Endothelial cell (in vitro differentiated cells): ENCODE measurements at regions not wholly inside any gene's neighbourhood (a gene's known extent, or its start where the extent isn't known, plus 50 kb on each side); places are given as distances from the start of the nearest gene placed in this dataset.

ENCODE experiments used
- DNase-seq: peaks from one replicate; pipeline ENCODE4 v3.0.0; 2021; ENCODE audit warnings: low spot score
- H3K27ac Mint-ChIP-seq: one replicate; pipeline ENCODE4 v1.8.0; 2021; ENCODE audit warnings: mixed read lengths, inconsistent platforms; ENCODE audit not compliant: unreplicated experiment
- H3K27me3 Mint-ChIP-seq: one replicate; pipeline ENCODE4 v1.8.0; 2021; ENCODE audit warnings: mild to moderate bottlenecking, moderate library complexity, mixed read lengths, inconsistent platforms; ENCODE audit not compliant: unreplicated experiment
- H3K36me3 Mint-ChIP-seq: one replicate; pipeline ENCODE4 v1.8.0; 2021; ENCODE audit warnings: mild to moderate bottlenecking, low read depth, mixed read lengths, inconsistent platforms; ENCODE audit not compliant: unreplicated experiment
- H3K4me1 Mint-ChIP-seq: one replicate; pipeline ENCODE4 v1.8.0; 2021; ENCODE audit warnings: mild to moderate bottlenecking, mixed read lengths, inconsistent platforms; ENCODE audit not compliant: unreplicated experiment
- H3K4me3 Mint-ChIP-seq: one replicate; pipeline ENCODE4 v1.8.0; 2021; ENCODE audit warnings: mild to moderate bottlenecking, mixed read lengths, inconsistent platforms; ENCODE audit not compliant: unreplicated experiment
- H3K9me3 Mint-ChIP-seq: one replicate; pipeline ENCODE4 v1.8.0; 2021; ENCODE audit warnings: mixed read lengths, inconsistent platforms; ENCODE audit not compliant: unreplicated experiment
- TF ChIP-seq, protein P1 (sequence below): fragments of 200-600 bp; sonication (generic); IDR thresholded peaks from one replicate; pipeline ENCODE4 v1.5.0; 2021; ENCODE audit warnings: antibody characterized with exemption; ENCODE audit not compliant: unreplicated experiment

DNA sequence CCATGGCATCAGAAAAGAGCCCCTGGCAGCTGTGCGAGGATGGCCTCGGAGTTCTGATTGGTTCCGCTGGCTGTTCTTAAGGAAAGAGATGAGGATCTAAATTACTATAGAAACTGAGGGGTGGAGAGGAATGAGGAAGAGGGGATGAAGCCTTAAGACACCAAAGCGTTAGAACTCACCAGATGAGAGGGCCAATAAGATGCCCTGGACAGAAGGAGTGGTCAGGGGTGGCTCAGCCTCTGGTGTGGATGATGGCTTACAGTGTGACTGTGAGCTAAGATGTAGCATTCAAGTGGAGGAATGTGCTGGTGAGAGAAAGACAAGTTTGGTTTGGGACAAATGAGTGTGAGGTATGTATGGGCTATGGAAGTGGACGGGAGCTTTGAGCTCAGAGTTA lies 97.8 kb downstream of the ZFP36L2 start:
- TF ChIP-seq, protein P1, sequence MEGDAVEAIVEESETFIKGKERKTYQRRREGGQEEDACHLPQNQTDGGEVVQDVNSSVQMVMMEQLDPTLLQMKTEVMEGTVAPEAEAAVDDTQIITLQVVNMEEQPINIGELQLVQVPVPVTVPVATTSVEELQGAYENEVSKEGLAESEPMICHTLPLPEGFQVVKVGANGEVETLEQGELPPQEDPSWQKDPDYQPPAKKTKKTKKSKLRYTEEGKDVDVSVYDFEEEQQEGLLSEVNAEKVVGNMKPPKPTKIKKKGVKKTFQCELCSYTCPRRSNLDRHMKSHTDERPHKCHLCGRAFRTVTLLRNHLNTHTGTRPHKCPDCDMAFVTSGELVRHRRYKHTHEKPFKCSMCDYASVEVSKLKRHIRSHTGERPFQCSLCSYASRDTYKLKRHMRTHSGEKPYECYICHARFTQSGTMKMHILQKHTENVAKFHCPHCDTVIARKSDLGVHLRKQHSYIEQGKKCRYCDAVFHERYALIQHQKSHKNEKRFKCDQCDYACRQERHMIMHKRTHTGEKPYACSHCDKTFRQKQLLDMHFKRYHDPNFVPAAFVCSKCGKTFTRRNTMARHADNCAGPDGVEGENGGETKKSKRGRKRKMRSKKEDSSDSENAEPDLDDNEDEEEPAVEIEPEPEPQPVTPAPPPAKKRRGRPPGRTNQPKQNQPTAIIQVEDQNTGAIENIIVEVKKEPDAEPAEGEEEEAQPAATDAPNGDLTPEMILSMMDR, result no peak
- Mint-ChIP-seq H3K4me3 (no peak overlapping the region), H3K4me1 (peaks cover 44% of the 10 kb centered on the region), H3K36me3 (no peaks in the 10 kb centered on the region), H3K27me3 (peaks cover 6% of the 10 kb centered on the region), H3K9me3 (no peaks in the 10 kb centered on the region), H3K27ac (no peak overlapping the region)
- no peak for DNase-seq

DNA sequence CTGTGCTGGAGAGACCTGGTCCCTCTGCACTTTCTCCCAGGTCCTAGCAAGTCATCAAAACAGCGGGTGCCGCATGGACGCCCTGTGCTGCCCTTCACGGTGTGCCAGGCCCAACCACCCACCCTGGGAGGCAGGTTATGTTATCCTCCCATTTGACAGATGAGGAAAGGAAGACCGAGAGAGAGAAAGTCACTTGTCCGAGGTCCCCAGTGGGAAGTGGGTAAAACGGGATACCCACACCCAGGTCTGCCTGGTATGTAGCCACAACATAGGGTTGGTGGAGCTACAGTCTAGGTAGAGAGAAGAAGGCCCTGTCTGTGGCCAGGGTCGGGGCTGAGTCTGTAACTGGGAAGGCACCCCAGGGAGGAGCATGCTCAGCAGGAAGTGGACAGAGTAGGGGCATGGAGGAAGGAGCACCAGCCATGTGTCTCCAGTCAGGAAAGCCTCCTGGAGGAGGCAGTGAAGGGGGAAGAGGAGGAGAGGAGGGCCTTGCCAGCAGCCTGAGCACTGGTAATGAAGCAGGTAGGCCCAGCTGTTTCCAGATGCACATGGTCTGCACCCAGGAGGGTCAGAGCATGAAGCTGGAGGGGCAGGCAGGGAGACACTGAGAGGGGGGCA lies 98.4 kb downstream of the ZFP36L2 start:
- TF ChIP-seq, protein P1, result no peak
- no peaks in the 10 kb centered on the region for H3K9me3 Mint-ChIP-seq
- H3K4me1 Mint-ChIP-seq, result peaks cover 41% of the 10 kb centered on the region
- H3K4me3 Mint-ChIP-seq, result no peak overlapping the region
- H3K36me3 Mint-ChIP-seq, result no peaks in the 10 kb centered on the region
- peaks cover 6% of the 10 kb centered on the region for H3K27me3 Mint-ChIP-seq
- no peak for DNase-seq
- no peak overlapping the region for H3K27ac Mint-ChIP-seq

DNA sequence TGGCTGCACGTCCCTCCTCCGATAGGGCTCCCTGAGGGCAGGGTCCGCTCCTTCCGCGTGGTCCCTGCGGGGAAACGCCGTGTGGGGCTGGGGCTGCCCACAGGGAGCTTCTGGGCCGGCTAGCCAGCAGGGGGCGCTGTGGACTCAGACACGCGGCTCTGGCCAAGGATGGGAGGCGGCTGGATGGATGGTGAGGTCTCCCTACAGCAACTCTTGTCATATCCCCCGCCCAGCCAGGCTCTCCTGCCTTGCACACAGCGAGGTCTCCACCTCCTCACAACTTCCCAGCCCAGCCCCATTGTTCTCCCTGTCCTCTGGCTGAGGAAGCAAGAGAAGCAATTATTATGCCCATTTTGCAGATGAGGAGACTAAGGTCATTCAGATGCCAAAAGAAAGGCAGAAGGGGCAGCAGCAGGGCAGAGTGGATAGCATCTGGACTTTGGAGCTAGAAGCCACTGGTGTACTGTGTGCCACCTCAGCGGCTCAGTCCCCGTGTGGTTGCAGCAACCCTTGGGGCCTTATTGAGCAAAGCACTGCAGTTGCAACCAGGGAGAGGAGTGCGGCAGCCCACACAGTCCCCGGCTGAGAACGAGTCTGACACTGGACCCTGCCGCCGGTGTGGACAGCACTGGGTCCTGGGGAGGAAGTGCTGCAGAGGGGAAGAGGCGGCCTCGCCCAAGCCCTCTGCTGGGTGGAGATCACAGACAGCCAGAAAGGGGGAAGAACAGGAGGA lies 99.0 kb downstream of the ZFP36L2 start:
- TF ChIP-seq, protein P1, result peak; percentile 59
- H3K27ac Mint-ChIP-seq, result no peak overlapping the region
- peaks cover 40% of the 10 kb centered on the region for H3K4me1 Mint-ChIP-seq
- DNase-seq, result peak; percentile 60
- peaks cover 6% of the 10 kb centered on the region for H3K27me3 Mint-ChIP-seq
- no peaks in the 10 kb centered on the region for H3K36me3 Mint-ChIP-seq
- no peaks in the 10 kb centered on the region for H3K9me3 Mint-ChIP-seq
- H3K4me3 Mint-ChIP-seq, result no peak overlapping the region

DNA sequence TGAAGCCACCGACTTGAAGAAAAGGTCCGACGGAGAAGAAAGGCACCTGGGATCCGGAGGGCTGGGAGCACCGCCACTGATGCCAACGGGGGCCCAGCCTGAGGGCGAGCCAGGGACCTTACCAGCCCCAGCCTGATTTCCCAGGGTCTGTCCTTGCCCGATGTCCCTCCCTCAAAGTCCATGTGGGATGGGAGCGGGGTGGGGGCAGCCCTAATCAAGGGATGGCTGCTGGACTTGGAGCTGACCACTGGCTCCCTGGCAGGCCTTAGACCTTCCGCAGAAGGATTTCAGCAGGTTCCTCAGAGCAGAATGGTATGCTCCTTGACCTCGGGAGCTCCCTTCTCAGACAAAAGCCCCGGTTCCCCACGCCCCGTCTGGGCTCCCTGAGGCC lies 99.6 kb downstream of the ZFP36L2 start:
- Mint-ChIP-seq H3K27me3 (peaks cover 6% of the 10 kb centered on the region), H3K27ac (no peak overlapping the region), H3K4me3 (no peak overlapping the region), H3K4me1 (peaks cover 46% of the 10 kb centered on the region), H3K9me3 (no peaks in the 10 kb centered on the region), H3K36me3 (no peaks in the 10 kb centered on the region)
- TF ChIP-seq, protein P1, result no peak
- DNase-seq, result no peak
